ENCODE measurements at regions not wholly inside any gene's neighbourhood (a gene's known extent, or its start where the extent isn't known, plus 50 kb on each side); places are given as distances from the start of the nearest gene placed in this dataset.

- TF ChIP-seq CTCF (conservative IDR thresholded peaks at IDR 0.05), result no peak
- no peak for TF ChIP-seq EZH2 (IDR thresholded peaks at IDR 0.05; ENCODE audit: low read depth)
Measured at GRCh38 chr7:106749165-106749564, 88.2 kb upstream of the CCDC71L start.
